OCI-M2 (cell line): ENCODE measurements at regions not wholly inside any gene's neighbourhood (a gene's known extent, or its start where the extent isn't known, plus 50 kb on each side); places are given as distances from the start of the nearest gene placed in this dataset.
A peak's percentile ranks its signal among the peaks of the same experiment; 100 is the strongest.

Source experiments
- DNase-seq: peaks from one replicate; lab custom pipeline; 2025; ENCODE audit not compliant: unreplicated experiment; lab: John Stamatoyannopoulos, UW

GRCh38 chr6:146902846-146903245, 301.4 kb upstream of the STXBP5 start:
- no peak for DNase-seq

GRCh38 chr6:146903451-146903850, 300.8 kb upstream of the STXBP5 start:
- DNase-seq, result no peak

GRCh38 chr6:146904596-146904995, 299.6 kb upstream of the STXBP5 start:
- DNase-seq, result no peak

- DNase-seq, result no peak
These were observed 299.0 kb upstream of the STXBP5 start for GRCh38 chr6:146905181-146905704.

- no peak for DNase-seq
These were observed 295.4 kb upstream of the STXBP5 start for GRCh38 chr6:146908786-146909185.

GRCh38 chr6:146909376-146909775, 294.8 kb upstream of the STXBP5 start:
- DNase-seq, result no peak

- no peak for DNase-seq
These were observed 294.3 kb upstream of the STXBP5 start for GRCh38 chr6:146909886-146910285.

- DNase-seq, result no peak
These were observed 293.6 kb upstream of the STXBP5 start for GRCh38 chr6:146910611-146911010.

GRCh38 chr6:146911635-146912215, 292.5 kb upstream of the STXBP5 start:
- DNase-seq, result no peak

- DNase-seq, result no peak
These were observed 291.2 kb upstream of the STXBP5 start for GRCh38 chr6:146912730-146913685.

- peak; percentile 81 for DNase-seq
These were observed 290.3 kb upstream of the STXBP5 start for GRCh38 chr6:146913842-146914488.

- peak; percentile 67 for DNase-seq
These were observed 289.4 kb upstream of the STXBP5 start for GRCh38 chr6:146914489-146915483.

- DNase-seq, result no peak
These were observed 288.5 kb upstream of the STXBP5 start for GRCh38 chr6:146915671-146916127.

GRCh38 chr6:146916435-146917025, 287.7 kb upstream of the STXBP5 start:
- DNase-seq, result no peak

GRCh38 chr6:146917182-146917581, 287.0 kb upstream of the STXBP5 start:
- no peak for DNase-seq

GRCh38 chr6:146917979-146918378, 286.2 kb upstream of the STXBP5 start:
- DNase-seq, result no peak

- no peak for DNase-seq
These were observed 285.2 kb upstream of the STXBP5 start for GRCh38 chr6:146919017-146919416.

- no peak for DNase-seq
These were observed 280.9 kb upstream of the STXBP5 start for GRCh38 chr6:146923205-146923833.

- no peak for DNase-seq
These were observed 278.4 kb upstream of the STXBP5 start for GRCh38 chr6:146925846-146926245.
